ENCODE measurements at regions not wholly inside any gene's neighbourhood (a gene's known extent, or its start where the extent isn't known, plus 50 kb on each side); places are given as distances from the start of the nearest gene placed in this dataset.
"Not testable (repeated sequence)": the region's sequence is repeated elsewhere in the genome, so short reads cannot be mapped to it uniquely, and the experiment has no call there.

- H3K27ac ChIP-seq = no peak overlapping the region
- no peak overlapping the region for H3K4me3 ChIP-seq (replicated peaks in 1 of 3)
- H3K9me3 ChIP-seq = no peaks in the 10 kb centered on the region
- no peak for DNase-seq
- H3K4me1 ChIP-seq = no peaks in the 10 kb centered on the region
- WGBS, 2 donors = 52 to 55% methylated on average over 1 of the region's 1 CpG
- no peaks in the 10 kb centered on the region for H3K27me3 ChIP-seq
- intact Hi-C loops (cut with DNase I) = no loop called here
- TF ChIP-seq CTCF (IDR thresholded peaks at IDR 0.05) = no peak
- H3K36me3 ChIP-seq = no peaks in the 10 kb centered on the region
Measured at GRCh38 chr5:97575322-97575721, 392.3 kb upstream of the RIOK2 start.

GRCh38 chr5:97576956-97577355 lies 393.9 kb upstream of the RIOK2 start:
- no peak overlapping the region for H3K4me3 ChIP-seq (replicated peaks in 1 of 3)
- no peak overlapping the region for H3K27ac ChIP-seq
- WGBS, 2 donors = 73 to 74% methylated on average over 2 of the region's 2 CpGs
- H3K4me1 ChIP-seq = no peaks in the 10 kb centered on the region
- intact Hi-C loops (cut with DNase I) = no loop called here
- TF ChIP-seq POLR2A (IDR thresholded peaks at IDR 0.05) (no peak), CTCF (IDR thresholded peaks at IDR 0.05) (no peak)
- no peaks in the 10 kb centered on the region for H3K9me3 ChIP-seq
- H3K27me3 ChIP-seq = no peaks in the 10 kb centered on the region
- DNase-seq = no peak
- H3K36me3 ChIP-seq = no peaks in the 10 kb centered on the region

GRCh38 chr5:97579977-97580376 lies 396.9 kb upstream of the RIOK2 start:
- H3K27me3 ChIP-seq; H3K36me3 ChIP-seq; H3K27ac ChIP-seq; DNase-seq; intact Hi-C loops (cut with DNase I); H3K9me3 ChIP-seq; H3K4me1 ChIP-seq; H3K4me3 ChIP-seq (replicated peaks in 1 of 3): not testable (repeated sequence)
- 90 to 96% methylated on average over 13 to 16 of the region's 29 CpGs for WGBS, 2 donors

GRCh38 chr5:97580746-97581145 lies 397.7 kb upstream of the RIOK2 start:
- no peaks in the 10 kb centered on the region for H3K9me3 ChIP-seq
- no peak for DNase-seq
- no peak overlapping the region for H3K27ac ChIP-seq
- H3K4me3 ChIP-seq (replicated peaks in 1 of 3) = no peak overlapping the region
- H3K4me1 ChIP-seq = no peaks in the 10 kb centered on the region
- intact Hi-C loops (cut with DNase I) = no loop called here
- H3K27me3 ChIP-seq = no peaks in the 10 kb centered on the region
- no peaks in the 10 kb centered on the region for H3K36me3 ChIP-seq
- 91 to 93% methylated on average over 2 of the region's 2 CpGs for WGBS, 2 donors
- TF ChIP-seq POLR2A (IDR thresholded peaks at IDR 0.05) = no peak
- no peak for TF ChIP-seq CTCF (IDR thresholded peaks at IDR 0.05)

- intact Hi-C loops (cut with DNase I) = no loop called here
- H3K4me3 ChIP-seq (replicated peaks in 1 of 3) = no peak overlapping the region
- no peak for DNase-seq
- H3K27ac ChIP-seq = no peak overlapping the region
- no peaks in the 10 kb centered on the region for H3K27me3 ChIP-seq
- no peaks in the 10 kb centered on the region for H3K4me1 ChIP-seq
- H3K36me3 ChIP-seq = no peaks in the 10 kb centered on the region
- WGBS, 2 donors = 74 to 82% methylated on average over 1 of the region's 1 CpG
- H3K9me3 ChIP-seq = no peaks in the 10 kb centered on the region
- no peak for TF ChIP-seq POLR2A (IDR thresholded peaks at IDR 0.05)
- no peak for TF ChIP-seq CTCF (IDR thresholded peaks at IDR 0.05)
Measured at GRCh38 chr5:97591781-97592180, 408.7 kb upstream of the RIOK2 start.

- no peaks in the 10 kb centered on the region for H3K9me3 ChIP-seq
- no peaks in the 10 kb centered on the region for H3K36me3 ChIP-seq
- TF ChIP-seq POLR2A (IDR thresholded peaks at IDR 0.05) (no peak), CTCF (IDR thresholded peaks at IDR 0.05) (no peak)
- no peak overlapping the region for H3K4me3 ChIP-seq (replicated peaks in 1 of 3)
- no peaks in the 10 kb centered on the region for H3K4me1 ChIP-seq
- intact Hi-C loops (cut with DNase I) = no loop called here
- H3K27me3 ChIP-seq = no peaks in the 10 kb centered on the region
- no peak for DNase-seq
- H3K27ac ChIP-seq = no peak overlapping the region
Measured at GRCh38 chr5:97600486-97600885, 417.4 kb upstream of the RIOK2 start.
